ENCODE measurements at regions not wholly inside any gene's neighbourhood (a gene's known extent, or its start where the extent isn't known, plus 50 kb on each side); places are given as distances from the start of the nearest gene placed in this dataset.

DNA sequence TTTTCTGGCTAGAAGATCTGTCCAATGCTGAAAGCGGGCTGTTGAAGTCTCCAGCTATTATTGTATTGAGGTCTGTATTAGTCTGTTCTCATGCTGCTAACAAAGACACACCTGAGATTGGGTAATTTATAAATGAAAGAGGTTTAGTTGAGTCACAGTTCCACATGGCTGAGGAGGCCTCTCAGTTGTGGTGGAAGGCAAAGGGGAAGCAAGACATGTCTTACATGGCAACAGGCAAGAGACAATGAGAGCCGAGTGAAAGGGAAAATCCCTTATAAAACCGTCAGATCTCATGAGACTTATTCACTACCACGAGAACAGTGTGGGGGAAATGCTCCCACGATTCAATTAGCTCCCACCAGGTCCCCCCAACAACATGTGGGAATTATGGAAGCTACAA is 980.4 kb downstream of the SLITRK5 start:
- TF ChIP-seq, protein P1, sequence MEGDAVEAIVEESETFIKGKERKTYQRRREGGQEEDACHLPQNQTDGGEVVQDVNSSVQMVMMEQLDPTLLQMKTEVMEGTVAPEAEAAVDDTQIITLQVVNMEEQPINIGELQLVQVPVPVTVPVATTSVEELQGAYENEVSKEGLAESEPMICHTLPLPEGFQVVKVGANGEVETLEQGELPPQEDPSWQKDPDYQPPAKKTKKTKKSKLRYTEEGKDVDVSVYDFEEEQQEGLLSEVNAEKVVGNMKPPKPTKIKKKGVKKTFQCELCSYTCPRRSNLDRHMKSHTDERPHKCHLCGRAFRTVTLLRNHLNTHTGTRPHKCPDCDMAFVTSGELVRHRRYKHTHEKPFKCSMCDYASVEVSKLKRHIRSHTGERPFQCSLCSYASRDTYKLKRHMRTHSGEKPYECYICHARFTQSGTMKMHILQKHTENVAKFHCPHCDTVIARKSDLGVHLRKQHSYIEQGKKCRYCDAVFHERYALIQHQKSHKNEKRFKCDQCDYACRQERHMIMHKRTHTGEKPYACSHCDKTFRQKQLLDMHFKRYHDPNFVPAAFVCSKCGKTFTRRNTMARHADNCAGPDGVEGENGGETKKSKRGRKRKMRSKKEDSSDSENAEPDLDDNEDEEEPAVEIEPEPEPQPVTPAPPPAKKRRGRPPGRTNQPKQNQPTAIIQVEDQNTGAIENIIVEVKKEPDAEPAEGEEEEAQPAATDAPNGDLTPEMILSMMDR (IDR thresholded peaks at IDR 0.05): no peak
- no peaks in the 10 kb centered on the region for H3K4me1 ChIP-seq
- H3K4me3 ChIP-seq: no peak overlapping the region
- no peaks in the 10 kb centered on the region for H3K36me3 ChIP-seq
- DNase-seq (ENCODE audit: low spot score): no peak
- no peak overlapping the region for H3K27ac ChIP-seq
- no peaks in the 10 kb centered on the region for H3K9me3 ChIP-seq
- H3K27me3 ChIP-seq: no peaks in the 10 kb centered on the region

DNA sequence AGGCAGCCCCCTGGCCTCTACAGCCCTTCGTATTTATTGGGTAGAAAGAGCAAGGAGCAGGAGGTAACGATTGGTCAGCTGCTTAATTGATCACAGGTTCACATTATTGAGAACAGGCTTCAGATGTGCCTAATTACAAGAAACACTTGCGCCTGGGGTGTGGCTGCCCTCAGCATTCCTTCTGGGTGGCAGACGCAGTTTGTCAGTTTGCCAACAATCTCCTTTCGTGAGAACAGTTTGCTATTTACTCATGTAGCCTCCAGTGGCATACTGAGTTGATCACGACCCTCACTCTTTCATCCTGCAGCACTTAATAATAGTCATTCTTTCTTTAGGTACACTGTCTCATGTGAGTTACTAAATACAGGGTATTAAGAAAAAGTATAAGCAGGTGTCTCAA is 985.6 kb downstream of the SLITRK5 start:
- Histone ChIP-seq H3K4me1 (no peaks in the 10 kb centered on the region), H3K27me3 (no peaks in the 10 kb centered on the region), H3K36me3 (no peaks in the 10 kb centered on the region), H3K4me3 (no peak overlapping the region), H3K27ac (no peak overlapping the region), H3K9me3 (no peaks in the 10 kb centered on the region)
- DNase-seq (ENCODE audit: low spot score): no peak
- TF ChIP-seq, protein P1 (IDR thresholded peaks at IDR 0.05): no peak

DNA sequence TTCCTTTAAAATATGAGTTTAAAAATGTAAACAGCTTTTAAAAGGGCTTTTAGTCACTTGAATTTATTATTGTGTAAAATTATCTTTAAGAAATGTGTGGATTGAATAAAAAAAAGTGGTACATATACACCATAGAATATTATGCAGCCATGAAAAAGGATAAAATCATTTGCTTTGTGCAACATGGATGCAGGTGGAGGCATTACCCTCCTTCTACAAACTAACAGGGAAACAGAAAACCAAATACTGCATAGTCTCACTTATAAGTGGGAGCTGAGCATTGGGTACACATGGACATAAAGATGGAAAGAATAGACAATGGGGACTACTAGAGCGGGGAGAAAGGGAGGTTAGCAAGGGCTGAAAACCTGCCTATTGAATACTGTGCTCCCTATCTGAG is 999.3 kb downstream of the SLITRK5 start:
- Histone ChIP-seq H3K9me3 (no peaks in the 10 kb centered on the region), H3K36me3 (no peaks in the 10 kb centered on the region), H3K27ac (no peak overlapping the region), H3K4me3 (no peak overlapping the region), H3K4me1 (no peaks in the 10 kb centered on the region), H3K27me3 (no peaks in the 10 kb centered on the region)
- DNase-seq (ENCODE audit: low spot score): no peak
- TF ChIP-seq, protein P1 (IDR thresholded peaks at IDR 0.05): no peak

DNA sequence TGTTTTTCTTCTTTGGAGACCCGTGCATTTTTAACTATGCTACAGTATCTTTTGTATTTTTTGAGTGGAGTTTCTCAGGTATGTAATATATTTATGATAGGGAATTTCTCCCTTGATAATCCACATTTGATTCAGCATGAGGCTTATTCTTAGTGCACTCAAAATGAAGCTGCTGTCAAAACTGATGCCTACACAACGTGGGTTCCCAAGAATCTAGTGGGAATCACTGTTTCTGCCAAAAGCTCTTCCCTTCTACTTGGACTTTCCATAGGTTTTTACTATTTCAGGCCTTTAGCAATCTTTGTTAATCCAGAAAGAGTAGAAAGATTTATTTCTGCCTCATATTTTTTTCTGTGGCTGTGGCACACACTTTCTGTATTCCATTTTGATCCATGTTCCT is 1003.7 kb downstream of the SLITRK5 start:
- H3K4me3 ChIP-seq: no peak overlapping the region
- H3K9me3 ChIP-seq: no peaks in the 10 kb centered on the region
- DNase-seq (ENCODE audit: low spot score): no peak
- TF ChIP-seq, protein P1 (IDR thresholded peaks at IDR 0.05): no peak
- H3K36me3 ChIP-seq: no peaks in the 10 kb centered on the region
- no peak overlapping the region for H3K27ac ChIP-seq
- H3K27me3 ChIP-seq: no peaks in the 10 kb centered on the region
- no peaks in the 10 kb centered on the region for H3K4me1 ChIP-seq

DNA sequence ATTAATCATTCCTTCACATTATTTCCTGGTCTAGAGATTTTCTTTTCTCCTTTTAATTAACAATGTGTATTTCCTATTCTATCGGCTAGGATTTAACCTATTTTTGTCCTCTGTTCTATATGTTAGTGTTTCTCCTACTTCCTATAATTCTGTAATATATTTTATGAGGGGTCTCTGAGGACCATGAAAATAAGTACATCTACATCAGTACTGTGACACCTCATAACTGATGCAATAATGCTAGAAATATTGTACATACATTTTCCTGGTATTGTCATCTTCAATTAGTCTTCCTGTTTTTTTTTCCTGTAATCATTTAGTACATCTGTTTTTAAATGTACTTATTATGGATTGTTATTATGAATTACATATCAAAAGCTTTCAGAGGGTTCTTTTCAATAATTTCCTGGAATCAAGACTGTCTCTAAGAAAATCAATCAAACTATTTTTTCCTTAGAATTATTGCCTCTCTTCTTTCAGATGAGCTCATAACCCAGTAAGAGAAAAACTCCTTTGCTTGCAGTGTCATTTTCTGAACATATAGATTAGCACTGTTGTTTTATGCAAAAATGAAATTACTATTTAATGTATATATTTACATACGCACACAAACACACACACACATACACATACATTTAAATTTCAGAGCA is 1004.3 kb downstream of the SLITRK5 start:
- Histone ChIP-seq H3K27me3 (no peaks in the 10 kb centered on the region), H3K27ac (no peak overlapping the region), H3K36me3 (no peaks in the 10 kb centered on the region), H3K9me3 (no peaks in the 10 kb centered on the region), H3K4me1 (no peaks in the 10 kb centered on the region), H3K4me3 (no peak overlapping the region)
- TF ChIP-seq, protein P1 (IDR thresholded peaks at IDR 0.05): no peak
- no peak for DNase-seq (ENCODE audit: low spot score)

DNA sequence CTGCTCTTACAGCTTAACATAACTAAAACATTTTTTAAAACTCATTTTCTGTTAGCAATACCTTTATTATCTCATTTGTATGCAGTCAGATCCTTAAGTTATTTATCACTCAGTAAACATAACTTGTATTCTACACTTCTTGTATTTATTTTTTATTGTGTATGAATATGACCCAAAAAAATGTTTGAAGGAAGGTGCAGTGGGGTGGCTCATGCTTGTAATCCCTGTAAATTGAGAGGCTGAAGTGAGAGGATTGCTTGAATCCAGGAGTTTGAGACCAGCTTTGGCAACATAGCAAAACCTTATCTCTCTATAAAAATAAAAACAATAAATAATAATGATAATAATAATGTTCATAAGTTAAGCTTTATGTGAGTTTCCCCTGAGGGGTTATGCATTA is 1004.8 kb downstream of the SLITRK5 start:
- H3K36me3 ChIP-seq: no peaks in the 10 kb centered on the region
- no peaks in the 10 kb centered on the region for H3K27me3 ChIP-seq
- no peak overlapping the region for H3K4me3 ChIP-seq
- H3K4me1 ChIP-seq: no peaks in the 10 kb centered on the region
- DNase-seq (ENCODE audit: low spot score): no peak
- no peak overlapping the region for H3K27ac ChIP-seq
- H3K9me3 ChIP-seq: no peaks in the 10 kb centered on the region
- TF ChIP-seq, protein P1 (IDR thresholded peaks at IDR 0.05): no peak

All from right atrium auricular region (tissue), 2 donors.